ENCODE measurements at regions not wholly inside any gene's neighbourhood (a gene's known extent, or its start where the extent isn't known, plus 50 kb on each side); places are given as distances from the start of the nearest gene placed in this dataset.
A peak's percentile ranks its signal among the peaks of the same experiment; 100 is the strongest.

DNA sequence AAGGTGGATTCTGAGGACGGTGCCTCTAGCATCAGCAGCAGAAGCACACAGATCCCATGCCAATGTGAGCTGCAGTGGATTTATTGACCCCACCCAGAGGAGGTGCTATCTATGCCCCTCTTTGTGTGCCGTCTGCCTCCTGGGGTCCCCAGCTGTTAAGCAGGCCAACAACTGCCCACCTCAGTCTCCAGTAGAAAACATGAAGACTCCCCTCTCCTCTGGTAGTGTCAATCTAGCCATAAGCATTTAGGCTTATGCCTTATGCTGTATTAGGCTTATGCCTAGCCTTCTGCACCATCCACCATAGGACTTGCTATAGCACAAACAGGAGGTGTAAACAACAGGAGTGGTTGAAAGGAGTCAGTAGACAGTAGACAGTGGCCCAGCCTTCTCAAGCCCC lies 417.9 kb upstream of the C16orf82 start:
- Mint-ChIP-seq H3K4me1 (ENCODE audit: low read depth in 2 of 2) (peaks cover 8 to 10% of the 10 kb centered on the region in 2 donors), H3K27ac (no peak overlapping the region), H3K9me3 (no peaks in the 10 kb centered on the region), H3K36me3 (ENCODE audit: insufficient read depth) (no peaks in the 10 kb centered on the region), H3K27me3 (peaks cover 4 to 23% of the 10 kb centered on the region in 2 donors), H3K4me3 (no peak overlapping the region)
- DNase-seq, result no peak
- ATAC-seq (replicated peaks), result no peak

- H3K27me3 Mint-ChIP-seq, result peaks cover 4 to 23% of the 10 kb centered on the region in 2 donors
- no peaks in the 10 kb centered on the region for H3K9me3 Mint-ChIP-seq
- H3K36me3 Mint-ChIP-seq (ENCODE audit: insufficient read depth), result no peaks in the 10 kb centered on the region
- H3K4me1 Mint-ChIP-seq (ENCODE audit: low read depth in 2 of 2), result peaks cover 8 to 10% of the 10 kb centered on the region in 2 donors
- no peak for ATAC-seq (replicated peaks)
- no peak overlapping the region for H3K27ac Mint-ChIP-seq
- no peak overlapping the region for H3K4me3 Mint-ChIP-seq
- DNase-seq, result no peak
Measured at GRCh38 chr16:26649381-26650045, 417.2 kb upstream of the C16orf82 start.

DNA sequence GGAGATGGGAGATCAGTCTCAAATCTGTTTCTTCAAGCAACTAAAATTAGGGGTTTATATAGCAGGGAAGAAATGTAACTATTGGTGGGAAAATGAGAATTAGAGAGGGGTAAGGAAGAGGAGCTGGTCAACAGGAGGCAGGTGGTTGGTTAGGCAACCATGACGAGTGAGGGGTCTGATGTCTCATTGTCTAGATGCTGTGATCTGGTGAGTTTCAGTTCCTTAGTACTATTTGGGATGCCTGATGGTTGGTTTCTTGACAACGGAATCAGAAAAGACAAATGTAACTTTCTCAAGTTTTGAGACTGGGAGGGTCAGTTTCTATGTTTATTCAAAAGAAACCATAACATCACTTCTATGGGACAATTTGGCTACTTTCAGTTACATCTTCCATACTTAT lies 415.3 kb upstream of the C16orf82 start:
- Mint-ChIP-seq H3K27me3 (peaks cover 0 to 32% of the 10 kb centered on the region in 2 donors), H3K9me3 (no peaks in the 10 kb centered on the region), H3K4me1 (ENCODE audit: low read depth in 2 of 2) (no peaks in the 10 kb centered on the region), H3K36me3 (ENCODE audit: insufficient read depth) (no peaks in the 10 kb centered on the region), H3K4me3 (no peak overlapping the region), H3K27ac (no peak overlapping the region)
- DNase-seq (no peak), ATAC-seq (replicated peaks) (no peak)

DNA sequence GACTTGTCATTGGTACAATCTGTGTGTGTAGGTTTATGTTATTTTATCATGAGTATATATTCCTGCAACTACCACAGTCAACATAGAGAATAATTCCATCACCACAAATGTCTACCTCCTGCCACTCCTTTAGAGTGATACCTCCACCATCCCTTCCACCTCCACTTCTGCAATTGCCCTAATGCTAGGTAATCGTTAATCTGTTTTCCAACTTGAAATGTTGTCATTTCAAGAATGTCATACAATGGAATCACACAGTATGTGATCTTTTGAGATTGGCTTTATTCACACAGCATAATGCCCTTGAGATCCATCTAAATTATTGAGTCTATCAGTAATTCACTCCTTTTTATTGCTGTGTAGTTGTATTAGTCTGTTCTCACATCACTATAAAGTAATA lies 414.8 kb upstream of the C16orf82 start:
- Mint-ChIP-seq H3K27me3 (peaks cover 0 to 32% of the 10 kb centered on the region in 2 donors), H3K36me3 (ENCODE audit: insufficient read depth) (no peaks in the 10 kb centered on the region), H3K4me3 (no peak overlapping the region), H3K27ac (no peak overlapping the region), H3K9me3 (no peaks in the 10 kb centered on the region), H3K4me1 (ENCODE audit: low read depth in 2 of 2) (no peaks in the 10 kb centered on the region)
- ATAC-seq (replicated peaks), result no peak
- no peak for DNase-seq

DNA sequence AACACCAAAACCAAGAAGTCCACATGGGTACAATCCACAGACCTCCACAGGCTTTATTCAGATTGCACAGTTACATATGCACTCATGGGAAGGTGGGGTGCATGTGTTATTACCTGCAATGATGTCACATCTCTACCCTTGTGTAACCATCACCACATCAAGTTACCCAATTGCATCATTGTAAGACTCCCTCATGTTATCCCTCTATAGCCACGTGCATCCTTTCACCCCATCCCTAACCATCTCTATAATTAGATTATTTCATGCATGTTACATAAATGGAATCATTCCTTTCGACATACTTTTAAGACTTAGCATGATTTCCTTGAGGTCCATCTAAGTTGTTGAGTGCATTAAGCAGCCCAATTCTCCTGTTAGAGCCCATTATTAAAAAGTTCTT lies 408.2 kb upstream of the C16orf82 start:
- no peak for ATAC-seq (replicated peaks)
- Mint-ChIP-seq H3K4me1 (ENCODE audit: low read depth in 2 of 2) (no peaks in the 10 kb centered on the region), H3K9me3 (no peaks in the 10 kb centered on the region), H3K27me3 (peaks cover 16 to 29% of the 10 kb centered on the region in 2 donors), H3K4me3 (no peak overlapping the region), H3K27ac (no peak overlapping the region), H3K36me3 (ENCODE audit: insufficient read depth) (no peaks in the 10 kb centered on the region)
- DNase-seq, result no peak

DNA sequence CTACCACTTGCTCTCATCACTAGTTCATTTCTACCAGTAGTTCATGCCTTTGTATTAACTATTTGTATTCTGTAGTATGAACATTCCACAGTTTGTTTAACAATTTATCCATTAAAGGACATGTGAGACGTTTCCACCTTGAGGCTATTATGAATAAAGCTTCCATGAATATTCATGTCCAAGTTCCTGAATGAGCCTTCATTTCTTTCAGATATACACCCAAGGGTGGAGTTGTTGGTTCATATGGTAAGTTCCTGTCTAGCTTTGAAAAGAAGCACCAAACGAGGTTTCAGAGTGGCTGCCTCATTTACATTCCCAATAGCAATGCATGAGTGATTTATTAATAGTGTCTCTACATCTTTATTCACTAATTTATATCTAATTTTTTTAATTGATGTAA lies 407.8 kb upstream of the C16orf82 start:
- ATAC-seq (replicated peaks) (no peak), DNase-seq (no peak)
- peaks cover 20 to 31% of the 10 kb centered on the region in 2 donors for H3K27me3 Mint-ChIP-seq
- no peaks in the 10 kb centered on the region for H3K9me3 Mint-ChIP-seq
- no peak overlapping the region for H3K27ac Mint-ChIP-seq
- no peaks in the 10 kb centered on the region for H3K36me3 Mint-ChIP-seq (ENCODE audit: insufficient read depth)
- H3K4me3 Mint-ChIP-seq, result no peak overlapping the region
- H3K4me1 Mint-ChIP-seq (ENCODE audit: low read depth in 2 of 2), result peaks cover 0 to 2% of the 10 kb centered on the region in 2 donors

- H3K27ac Mint-ChIP-seq, result no peak overlapping the region
- H3K27me3 Mint-ChIP-seq, result peaks cover 17 to 25% of the 10 kb centered on the region in 2 donors
- no peak overlapping the region for H3K4me3 Mint-ChIP-seq
- H3K36me3 Mint-ChIP-seq (ENCODE audit: insufficient read depth), result no peaks in the 10 kb centered on the region
- H3K9me3 Mint-ChIP-seq, result no peaks in the 10 kb centered on the region
- DNase-seq (no peak), ATAC-seq (replicated peaks) (no peak)
- H3K4me1 Mint-ChIP-seq (ENCODE audit: low read depth in 2 of 2), result peaks cover 9 to 11% of the 10 kb centered on the region in 2 donors
Measured at GRCh38 chr16:26664086-26664485, 402.6 kb upstream of the C16orf82 start.

DNA sequence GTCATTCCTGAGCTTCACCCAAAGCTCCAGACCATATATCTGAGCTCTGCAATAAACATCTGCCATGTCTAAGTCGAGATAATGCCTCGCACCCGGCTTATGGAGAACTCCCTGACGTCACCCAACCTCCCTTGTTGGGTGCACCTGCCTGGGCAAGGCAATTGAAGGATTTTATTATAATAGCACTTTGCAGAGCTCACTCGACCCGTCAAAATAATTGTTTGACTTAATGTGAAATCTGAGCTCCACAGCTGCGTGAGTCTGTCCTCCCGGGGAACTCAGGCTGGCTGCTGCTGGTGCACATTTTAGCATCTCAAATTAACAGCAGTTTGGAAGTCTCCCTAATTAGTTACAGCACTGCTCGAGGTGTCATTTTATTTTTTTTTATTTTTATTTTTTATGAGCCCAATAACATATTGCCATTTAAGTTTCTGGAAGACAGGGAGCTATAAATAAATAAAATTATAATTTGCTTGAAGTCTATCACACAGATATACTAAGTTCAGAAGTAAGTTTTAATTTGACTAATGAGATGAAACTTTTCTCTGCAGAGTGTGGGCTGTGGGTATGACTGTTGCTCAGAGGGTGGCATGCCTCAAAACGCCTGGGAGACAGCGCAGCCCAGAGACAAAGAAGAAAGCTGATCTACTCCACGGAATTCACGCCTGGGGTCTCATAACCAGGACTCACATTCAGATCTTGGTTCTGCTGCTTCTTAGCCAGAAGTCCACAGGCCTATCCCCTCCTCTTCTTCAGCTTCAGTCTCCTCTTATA lies 401.4 kb upstream of the C16orf82 start:
- Mint-ChIP-seq H3K27ac (peak overlapping the region in 1 of 2 donors; percentile 78), H3K27me3 (peaks cover 17 to 29% of the 10 kb centered on the region in 2 donors), H3K4me3 (peak overlapping the region in 1 of 2 donors; percentile 49), H3K36me3 (ENCODE audit: insufficient read depth) (no peaks in the 10 kb centered on the region), H3K4me1 (ENCODE audit: low read depth in 2 of 2) (peaks cover 9 to 11% of the 10 kb centered on the region in 2 donors), H3K9me3 (peaks cover 0 to 2% of the 10 kb centered on the region in 2 donors)
- DNase-seq (no peak), ATAC-seq (replicated peaks) (no peak)

DNA sequence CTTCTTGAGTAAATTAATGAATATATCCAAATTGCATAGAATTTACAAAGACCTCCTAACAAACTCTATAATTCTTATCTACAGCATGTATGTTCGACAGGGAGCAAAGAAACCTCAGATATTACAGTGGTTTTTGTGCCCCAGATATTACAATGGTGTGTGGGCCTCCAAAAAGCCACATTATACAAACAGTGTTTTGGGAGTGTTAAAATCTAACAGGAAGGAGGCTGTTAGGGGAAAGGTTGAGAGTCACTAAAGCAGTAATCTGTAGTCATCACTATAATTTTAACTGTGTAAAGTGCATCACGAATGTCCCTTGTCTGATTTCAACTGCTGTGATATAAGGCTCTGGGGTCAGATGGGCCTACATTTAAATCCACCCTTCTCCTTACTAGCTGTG lies 400.2 kb upstream of the C16orf82 start:
- Mint-ChIP-seq H3K9me3 (peaks cover 0 to 2% of the 10 kb centered on the region in 2 donors), H3K36me3 (ENCODE audit: insufficient read depth) (no peaks in the 10 kb centered on the region), H3K4me3 (peak overlapping the region in 1 of 2 donors; percentile 49), H3K4me1 (ENCODE audit: low read depth in 2 of 2) (peaks cover 9 to 11% of the 10 kb centered on the region in 2 donors), H3K27me3 (peaks cover 17 to 22% of the 10 kb centered on the region in 2 donors), H3K27ac (no peak overlapping the region)
- no peak for DNase-seq
- ATAC-seq (replicated peaks), result peak; percentile 93

DNA sequence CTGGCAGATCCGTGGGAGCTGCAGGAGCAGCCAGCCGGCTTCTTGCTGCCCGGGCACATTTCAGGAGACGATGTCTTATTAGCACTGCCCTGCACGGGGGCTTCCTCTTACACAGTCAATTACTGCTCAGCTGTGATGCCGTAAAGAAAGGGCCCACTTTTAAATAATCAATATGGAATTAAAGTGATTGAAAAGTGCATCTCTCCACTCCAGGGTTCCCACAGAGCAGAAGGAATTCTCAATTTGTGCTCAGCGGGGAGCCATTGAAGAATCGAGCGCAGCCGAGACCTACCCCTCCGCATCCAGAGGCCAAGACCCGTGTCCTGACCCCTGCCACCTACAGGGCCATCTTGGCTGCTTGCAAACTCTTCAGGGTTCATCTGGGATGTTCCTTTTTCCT lies 399.4 kb upstream of the C16orf82 start:
- peaks cover 9 to 13% of the 10 kb centered on the region in 2 donors for H3K4me1 Mint-ChIP-seq (ENCODE audit: low read depth in 2 of 2)
- H3K36me3 Mint-ChIP-seq (ENCODE audit: insufficient read depth), result no peaks in the 10 kb centered on the region

DNA sequence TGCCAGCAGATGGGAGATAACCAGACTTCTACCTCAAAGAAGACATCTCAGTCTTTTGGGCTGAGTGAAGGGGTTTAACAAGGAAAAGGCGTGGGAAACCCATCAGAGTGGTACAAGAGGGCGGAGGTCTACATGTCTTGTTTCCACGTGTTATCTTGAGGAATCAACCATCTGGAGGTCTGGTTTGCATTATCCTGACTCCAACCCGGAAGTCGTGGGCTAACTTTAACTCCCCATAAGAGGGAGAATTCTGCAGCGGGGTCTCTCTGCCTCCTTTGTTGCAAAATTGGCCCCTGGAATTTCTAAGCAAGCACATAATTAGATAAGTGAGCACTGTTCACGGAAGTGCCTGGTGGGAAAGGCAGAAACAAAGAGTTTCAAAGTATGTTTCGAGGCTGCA lies 398.7 kb upstream of the C16orf82 start:
- no peaks in the 10 kb centered on the region for H3K36me3 Mint-ChIP-seq (ENCODE audit: insufficient read depth)
- no peak for ATAC-seq (replicated peaks)
- H3K27ac Mint-ChIP-seq, result no peak overlapping the region
- DNase-seq, result no peak
- H3K27me3 Mint-ChIP-seq, result peaks cover 12 to 14% of the 10 kb centered on the region in 2 donors
- H3K4me1 Mint-ChIP-seq (ENCODE audit: low read depth in 2 of 2), result peaks cover 9 to 17% of the 10 kb centered on the region in 2 donors
- H3K4me3 Mint-ChIP-seq, result no peak overlapping the region
- peaks cover 0 to 2% of the 10 kb centered on the region in 2 donors for H3K9me3 Mint-ChIP-seq

More for the DNA sequence above, 399.4 kb upstream of the C16orf82 start:
- no peak for DNase-seq
- ATAC-seq (replicated peaks), result no peak
- no peak overlapping the region for H3K4me3 Mint-ChIP-seq
- H3K27ac Mint-ChIP-seq, result no peak overlapping the region
- H3K9me3 Mint-ChIP-seq, result peaks cover 0 to 2% of the 10 kb centered on the region in 2 donors
- peaks cover 17% of the 10 kb centered on the region in 2 donors for H3K27me3 Mint-ChIP-seq

DNA sequence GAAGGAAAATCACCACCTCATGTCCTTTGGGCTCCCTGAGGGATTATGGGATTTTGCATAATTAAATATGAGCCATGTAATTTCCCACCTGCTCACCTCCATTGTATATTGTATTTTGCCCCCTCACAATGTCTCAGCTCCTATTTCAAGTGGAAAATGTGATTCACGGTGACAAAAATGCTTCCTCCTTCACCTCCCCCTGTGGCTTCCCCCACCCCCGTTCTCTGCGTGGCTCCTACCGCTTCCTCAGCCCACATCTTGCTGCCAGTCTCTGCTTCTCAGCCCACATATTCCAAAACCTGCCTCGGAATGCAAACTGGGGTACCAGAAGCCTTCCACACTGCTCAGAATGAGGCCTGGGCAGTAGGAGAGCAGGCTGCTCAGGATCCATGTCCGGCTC lies 394.5 kb upstream of the C16orf82 start:
- H3K4me1 Mint-ChIP-seq (ENCODE audit: low read depth in 2 of 2), result peaks cover 0 to 10% of the 10 kb centered on the region in 2 donors
- no peak overlapping the region for H3K4me3 Mint-ChIP-seq
- DNase-seq (no peak), ATAC-seq (replicated peaks) (peak; percentile 29)
- no peaks in the 10 kb centered on the region for H3K36me3 Mint-ChIP-seq (ENCODE audit: insufficient read depth)
- H3K9me3 Mint-ChIP-seq, result peaks cover 0 to 3% of the 10 kb centered on the region in 2 donors
- peaks cover 0 to 21% of the 10 kb centered on the region in 2 donors for H3K27me3 Mint-ChIP-seq
- H3K27ac Mint-ChIP-seq, result no peak overlapping the region

- H3K36me3 Mint-ChIP-seq (ENCODE audit: insufficient read depth), result no peaks in the 10 kb centered on the region
- no peak for DNase-seq
Measured at GRCh38 chr16:26673011-26673410, 393.7 kb upstream of the C16orf82 start.

DNA sequence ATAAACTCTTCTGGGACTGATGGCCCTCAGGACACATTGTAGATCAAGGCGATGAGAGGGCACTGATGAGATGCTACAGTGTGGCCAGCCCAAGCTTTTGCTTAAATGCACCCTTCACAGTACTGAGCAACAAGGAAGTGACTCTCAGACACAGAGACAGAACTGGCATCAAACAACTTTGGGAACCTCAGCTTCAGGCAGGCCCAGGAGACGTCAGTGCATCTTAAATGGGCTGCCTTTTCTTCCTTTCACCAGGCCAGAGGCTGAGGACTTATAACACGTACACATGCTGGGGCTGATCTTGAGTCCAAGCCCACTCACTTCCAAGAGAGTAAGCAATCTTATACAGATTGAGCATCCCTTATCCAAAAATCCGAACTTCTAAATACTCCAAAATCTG lies 386.1 kb upstream of the C16orf82 start:
- H3K27me3 Mint-ChIP-seq, result peaks cover 0 to 5% of the 10 kb centered on the region in 2 donors
- no peak overlapping the region for H3K4me3 Mint-ChIP-seq
- no peaks in the 10 kb centered on the region for H3K4me1 Mint-ChIP-seq (ENCODE audit: low read depth in 2 of 2)
- H3K9me3 Mint-ChIP-seq, result no peaks in the 10 kb centered on the region
- DNase-seq (no peak), ATAC-seq (replicated peaks) (no peak)
- H3K36me3 Mint-ChIP-seq (ENCODE audit: insufficient read depth), result no peaks in the 10 kb centered on the region
- H3K27ac Mint-ChIP-seq, result no peak overlapping the region

More at GRCh38 chr16:26673011-26673410, 393.7 kb upstream of the C16orf82 start:
- Mint-ChIP-seq H3K4me3 (no peak overlapping the region), H3K4me1 (ENCODE audit: low read depth in 2 of 2) (peaks cover 0 to 6% of the 10 kb centered on the region in 2 donors), H3K27ac (no peak overlapping the region), H3K9me3 (peaks cover 0 to 3% of the 10 kb centered on the region in 2 donors), H3K27me3 (peaks cover 3 to 21% of the 10 kb centered on the region in 2 donors)
- no peak for ATAC-seq (replicated peaks)

Data from effector memory CD8-positive, alpha-beta T cell (primary cell).